NCI-H1694 (cell line): ENCODE measurements at regions not wholly inside any gene's neighbourhood (a gene's known extent, or its start where the extent isn't known, plus 50 kb on each side); places are given as distances from the start of the nearest gene placed in this dataset.
"Not testable (repeated sequence)": the region's sequence is repeated elsewhere in the genome, so short reads cannot be mapped to it uniquely, and the experiment has no call there.

Experiments used
- DNase-seq: peaks from one replicate; lab custom pipeline; 2025; lab: John Stamatoyannopoulos, UW

- DNase-seq: no peak
These were observed 388.3 kb downstream of the COG6 start for GRCh38 chr13:40043764-40044163.

GRCh38 chr13:40047322-40047771 is 391.9 kb downstream of the COG6 start:
- no peak for DNase-seq

- no peak for DNase-seq
These were observed 393.1 kb downstream of the COG6 start for GRCh38 chr13:40048551-40048950.

GRCh38 chr13:40052954-40053353 is 397.5 kb downstream of the COG6 start:
- no peak for DNase-seq

- no peak for DNase-seq
These were observed 397.9 kb downstream of the COG6 start for GRCh38 chr13:40053401-40053800.

- DNase-seq: not testable (repeated sequence)
These were observed 399.0 kb downstream of the COG6 start for GRCh38 chr13:40054422-40054821.

- no peak for DNase-seq
These were observed 401.6 kb downstream of the COG6 start for GRCh38 chr13:40056898-40057619.

- DNase-seq: no peak
These were observed 403.3 kb downstream of the COG6 start for GRCh38 chr13:40058757-40059236.

- no peak for DNase-seq
These were observed 404.2 kb downstream of the COG6 start for GRCh38 chr13:40059540-40060232.

GRCh38 chr13:40060296-40061007 is 405.0 kb downstream of the COG6 start:
- peak; percentile 95 for DNase-seq

GRCh38 chr13:40061466-40062450 is 406.3 kb downstream of the COG6 start:
- no peak for DNase-seq

GRCh38 chr13:40063278-40063698 is 407.8 kb downstream of the COG6 start:
- DNase-seq: peak; percentile 97

GRCh38 chr13:40063703-40064102 is 408.2 kb downstream of the COG6 start:
- DNase-seq: no peak

- no peak for DNase-seq
These were observed 409.0 kb downstream of the COG6 start for GRCh38 chr13:40064154-40065097.

- DNase-seq: peak; percentile 80
These were observed 413.9 kb downstream of the COG6 start for GRCh38 chr13:40069173-40070044.

GRCh38 chr13:40070357-40070756 is 414.9 kb downstream of the COG6 start:
- no peak for DNase-seq

- DNase-seq: no peak
These were observed 417.2 kb downstream of the COG6 start for GRCh38 chr13:40072663-40073120.

GRCh38 chr13:40074338-40074737 is 418.9 kb downstream of the COG6 start:
- no peak for DNase-seq

- no peak for DNase-seq
These were observed 419.8 kb downstream of the COG6 start for GRCh38 chr13:40075281-40075680.
